HepG2 (cell line): ENCODE measurements at regions not wholly inside any gene's neighbourhood (a gene's known extent, or its start where the extent isn't known, plus 50 kb on each side); places are given as distances from the start of the nearest gene placed in this dataset.

Source experiments
- ATAC-seq: fragments of 200-7000 bp; cut with Tn5 transposase; 3 replicates; pipeline ENCODE4 v1.9.1; 2020; ENCODE audit warnings: mild to moderate bottlenecking, moderate library complexity
- BruUV-seq: library from RNA; stranded (reverse); fragments of 400-500 nt; replicated peaks from 2 replicates; lab custom pipeline; 2021; lab: Mats Ljungman, UMichigan
- CTCF ChIA-PET: fragments of 300-600 bp; formaldehyde crosslinking; extraction: SDS; loops from one replicate; lab custom pipeline; 2021; ENCODE audit warnings: low total read pairs, inconsistent platforms, low intra/inter-chr PET ratio; lab: Yijun Ruan, JAX
- POLR2A ChIA-PET: fragments of 350-600 bp; sonication (Branson Sonifier 250); formaldehyde crosslinking; loops from one replicate; lab custom pipeline; 2020; ENCODE audit warnings: antibody characterized with exemption, inconsistent platforms; lab: Yijun Ruan, JAX
- DNase-seq: peaks from one replicate; pipeline ENCODE4 v3.0.0-alpha.2; 2015; ENCODE audit warnings: low spot score
- FAIRE-seq: peaks from 3 replicates; lab custom pipeline; 2011; peaks lifted over from hg19 to GRCh38; lab: Jason Lieb, UNC
- H2AFZ ChIP-seq: one replicate; pipeline ENCODE4 v1.6.1; 2011; ENCODE audit warnings: low read length, inconsistent platforms
- H3K27ac ChIP-seq: fragments of 300-600 bp; 3 replicates; pipeline ENCODE4 v1.8.0; 2011; ENCODE audit warnings: mixed run types, mild to moderate bottlenecking, mixed read lengths, low read length, inconsistent platforms; ENCODE audit not compliant: insufficient read depth; ENCODE audit errors: extremely low read length
- H3K27me3 ChIP-seq, 2 experiments: fragments of 200-600 bp in 1 of 2; 2 replicates in 1 of 2; 3 replicates in 1 of 2; pipeline versions ENCODE4 v1.6.0 to v1.8.0; 2011; ENCODE audit warnings: low read length in 2 of 2, mild to moderate bottlenecking in 2 of 2, moderate library complexity in 2 of 2, inconsistent platforms in 1 of 2; ENCODE audit not compliant: insufficient read depth in 2 of 2, control insufficient read depth in 1 of 2
- H3K36me3 ChIP-seq, 2 experiments: fragments of 200-600 bp in 1 of 2; replicated peaks in 1 of 2; 2 replicates in 1 of 2; 3 replicates in 1 of 2; pipeline versions ENCODE4 v1.5.1 to v1.8.0; 2011; ENCODE audit warnings: low read length in 2 of 2, inconsistent platforms in 1 of 2; ENCODE audit not compliant: insufficient read depth in 2 of 2, control insufficient read depth in 1 of 2
- H3K4me1 ChIP-seq: 2 replicates; pipeline ENCODE4 v1.5.1; 2012; ENCODE audit warnings: low read length, inconsistent platforms; ENCODE audit not compliant: insufficient read depth
- H3K4me2 ChIP-seq: 2 replicates; pipeline ENCODE4 v1.6.0; 2011; ENCODE audit warnings: low read depth, low read length, inconsistent platforms
- H3K4me3 ChIP-seq, 3 experiments: fragments of 200-600 bp in 1 of 3; sonication (generic), shearing (Covaris generic) in 1 of 3; replicated peaks in 1 of 3; 2 replicates each; pipeline ENCODE4 v1.5.1; 2011 to 2016; ENCODE audit warnings: low read length in 3 of 3, inconsistent platforms in 2 of 3, low read depth in 2 of 3, mild to moderate bottlenecking in 2 of 3, control low read depth in 1 of 3, mixed read lengths in 1 of 3; ENCODE audit not compliant: insufficient read depth in 1 of 3
- H3K79me2 ChIP-seq: one replicate; pipeline ENCODE4 v1.6.1; 2011; ENCODE audit warnings: low read length, inconsistent platforms; ENCODE audit not compliant: insufficient read depth
- H3K9ac ChIP-seq: 2 replicates; pipeline ENCODE4 v1.6.0; 2011; ENCODE audit warnings: mild to moderate bottlenecking, low read depth, low read length, inconsistent platforms; ENCODE audit not compliant: insufficient read depth
- H3K9me3 ChIP-seq: 2 replicates; pipeline ENCODE4 v1.5.1; 2012; ENCODE audit warnings: mild to moderate bottlenecking, low read length
- H4K20me1 ChIP-seq: 2 replicates; pipeline ENCODE4 v1.6.0; 2011; ENCODE audit warnings: inconsistent platforms, mild to moderate bottlenecking, low read length, moderate library complexity; ENCODE audit not compliant: insufficient read depth
- EHMT2 ChIP-seq: fragments of 200-600 bp; sonication (generic); IDR thresholded peaks from 2 replicates; pipeline ENCODE4 v1.7.0; 2017; ENCODE audit warnings: antibody characterized with exemption, low read depth, low read length, borderline replicate concordance
- GTF2F1 ChIP-seq: fragments of 150-350 bp; IDR thresholded peaks from 2 replicates; pipeline ENCODE4 v1.6.1; 2014; ENCODE audit warnings: low read length
- HOXA7 ChIP-seq: sonication (generic); formaldehyde crosslinking; IDR thresholded peaks from 2 replicates; pipeline ENCODE4 v1.8.1; 2022; ENCODE audit warnings: mild to moderate bottlenecking, missing genetic modification reagents, moderate library complexity
- LCORL ChIP-seq, 2 experiments: fragments of 450-650 bp in 1 of 2; sonication (generic) in 1 of 2; formaldehyde crosslinking in 1 of 2; IDR thresholded peaks; 2 replicates each; pipeline versions ENCODE4 v1.5.0 to v1.6.1; 2017 to 2020; ENCODE audit warnings: antibody characterized with exemption in 1 of 2, missing genetic modification reagents in 1 of 2
- NFATC3 ChIP-seq: sonication (generic); formaldehyde crosslinking; IDR thresholded peaks from 2 replicates; pipeline ENCODE4 v1.5.1; 2020; ENCODE audit warnings: mild to moderate bottlenecking, missing genetic modification reagents
- NFE2L1 ChIP-seq: sonication (generic); formaldehyde crosslinking; IDR thresholded peaks from 2 replicates; pipeline ENCODE4 v1.4.0; 2020; ENCODE audit warnings: missing genetic modification reagents, mild to moderate bottlenecking, borderline replicate concordance
- RELA ChIP-seq: sonication (generic); formaldehyde crosslinking; IDR thresholded peaks from 2 replicates; pipeline ENCODE4 v1.4.0; 2020; ENCODE audit warnings: missing genetic modification reagents
- SCMH1 ChIP-seq: sonication (generic); formaldehyde crosslinking; IDR thresholded peaks from 2 replicates; pipeline ENCODE4 v1.9.0; 2021; ENCODE audit warnings: missing genetic modification reagents, mild to moderate bottlenecking, borderline replicate concordance
- TAF15 ChIP-seq: fragments of 200-400 bp; formaldehyde crosslinking; IDR thresholded peaks from one replicate; pipeline ENCODE4 v1.6.1; 2018; ENCODE audit warnings: mild to moderate bottlenecking, low read depth, low read length; ENCODE audit not compliant: poor library complexity, severe bottlenecking
- ZNF292 ChIP-seq: sonication (generic); formaldehyde crosslinking; IDR thresholded peaks from 2 replicates; pipeline ENCODE4 v1.8.1; 2022; ENCODE audit warnings: mild to moderate bottlenecking, low read depth, missing genetic modification reagents, borderline replicate concordance
- ZNF337 ChIP-seq: sonication (generic); formaldehyde crosslinking; IDR thresholded peaks from 2 replicates; pipeline ENCODE4 v1.5.1; 2020; ENCODE audit warnings: missing genetic modification reagents, low read depth, mild to moderate bottlenecking, borderline replicate concordance
- WGBS: methylation state at CpG from one replicate; pipeline ENCODE4 v1.1.6; 2017; ENCODE audit warnings: low lambda C conversion rate; 5-methylcytosine and 5-hydroxymethylcytosine counted together
- in situ Hi-C: cut with HindIII; loops from 2 replicates; pipeline ENCODE4 v1.10.0; 2017; ENCODE audit warnings: low pct_unique_long_range_greater_than_20kb; ENCODE audit not compliant: extremely low pct_ligation_motif_present
- intact Hi-C: fragments of 100-400 bp; cut with micrococcal nuclease; formaldehyde crosslinking; loops from one replicate; pipeline ENCODE4 v1.10.0; 2022; ENCODE audit not compliant: unreplicated experiment
- TF ChIP-seq, protein P1 (sequence below): sonication (generic); formaldehyde crosslinking; IDR thresholded peaks from 2 replicates; pipeline ENCODE4 v1.9.0; 2022; ENCODE audit warnings: low read depth, missing genetic modification reagents
- TF ChIP-seq, protein P2 (sequence below): sonication (generic); formaldehyde crosslinking; IDR thresholded peaks from 2 replicates; pipeline ENCODE4 v1.4.0; 2020; ENCODE audit warnings: missing genetic modification reagents
- TF ChIP-seq, protein P3 (sequence below): sonication (generic); formaldehyde crosslinking; IDR thresholded peaks from 2 replicates; pipeline ENCODE4 v1.4.0; 2020; ENCODE audit warnings: missing genetic modification reagents
- TF ChIP-seq, protein P4 (sequence below): sonication (generic); formaldehyde crosslinking; IDR thresholded peaks from 2 replicates; pipeline ENCODE4 v1.4.0; 2020; ENCODE audit warnings: missing genetic modification reagents, borderline replicate concordance

DNA sequence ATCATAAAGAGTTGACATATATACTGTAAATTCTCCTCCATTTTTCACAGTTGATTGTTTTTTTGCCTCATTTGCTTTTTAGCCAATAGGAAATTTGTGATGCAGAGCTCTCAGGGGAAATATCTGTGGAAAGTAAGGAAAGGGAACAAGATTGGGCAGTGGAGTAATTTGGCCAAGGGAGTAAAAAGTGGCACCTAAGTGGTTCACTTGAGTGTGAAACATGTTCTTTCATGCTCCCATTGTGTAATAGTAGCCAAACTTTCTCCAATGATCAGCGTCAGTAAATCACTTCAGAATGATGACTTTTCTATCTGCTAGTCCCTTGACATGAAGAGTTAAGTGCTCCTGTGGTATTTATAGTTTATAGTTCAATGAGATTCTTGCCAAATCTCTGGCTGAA lies 141.9 kb upstream of the KCNJ3 start (continued):
- no peak for TF ChIP-seq NFE2L1 (CRISPR knock-in tag)
- TF ChIP-seq, all 625 proteins: peak for 0

DNA sequence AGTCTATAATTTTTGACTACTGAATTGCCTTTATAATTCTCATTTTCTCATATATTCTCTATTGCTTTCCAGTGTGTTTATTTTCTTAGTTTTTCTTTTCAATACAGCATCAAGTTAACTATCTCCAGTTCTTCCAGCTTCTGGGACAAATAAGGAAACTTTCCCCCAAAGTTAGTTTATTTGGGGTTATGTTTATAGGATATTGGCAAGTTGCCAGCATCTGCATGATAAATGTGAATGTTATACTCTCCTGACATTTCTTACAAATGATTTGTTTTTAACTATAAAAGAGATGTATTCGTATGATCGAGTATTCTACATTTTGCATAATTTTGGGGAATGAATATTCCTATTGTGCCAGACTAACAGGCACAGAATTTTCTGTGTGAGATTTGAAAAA lies 140.6 kb upstream of the KCNJ3 start:
- CTCF ChIA-PET = no interaction called here
- no TSS peak for BruUV-seq

More for the DNA sequence above, 140.6 kb upstream of the KCNJ3 start:
- Histone ChIP-seq H3K4me1 (no peaks in the 10 kb centered on the region), H3K27ac (no peak overlapping the region), H3K9ac (no peak overlapping the region), H3K36me3 (no peaks in the 10 kb centered on the region), H3K9me3 (no peaks in the 10 kb centered on the region), H3K27me3 (no peaks in the 10 kb centered on the region), H3K4me2 (no peak overlapping the region), H4K20me1 (no peaks in the 10 kb centered on the region), H3K79me2 (no peaks in the 10 kb centered on the region), H2AFZ (no peak overlapping the region), H3K4me3 (no peak overlapping the region)
- ATAC-seq (no peak), DNase-seq (no peak), FAIRE-seq (no peak)
- 19% methylated on average over 2 of the region's 2 CpGs for WGBS
- in situ Hi-C loops = no loop called here
- TF ChIP-seq SCMH1 (CRISPR knock-in tag) (no peak), TAF15 (no peak), ZNF292 (CRISPR knock-in tag) (no peak), EHMT2 (no peak), GTF2F1 (0 out of 2 replicates have a peak, but pooled peaks have one; percentile 30), HOXA7 (no peak), NFATC3 (CRISPR knock-in tag) (no peak), ZNF337 (CRISPR knock-in tag) (no peak), RELA (CRISPR knock-in tag) (no peak), LCORL (IDR thresholded peaks at IDR 0.05) (peak; percentile 93), LCORL (CRISPR knock-in tag; IDR thresholded peaks at IDR 0.05) (no peak)
- TF ChIP-seq, protein P1, sequence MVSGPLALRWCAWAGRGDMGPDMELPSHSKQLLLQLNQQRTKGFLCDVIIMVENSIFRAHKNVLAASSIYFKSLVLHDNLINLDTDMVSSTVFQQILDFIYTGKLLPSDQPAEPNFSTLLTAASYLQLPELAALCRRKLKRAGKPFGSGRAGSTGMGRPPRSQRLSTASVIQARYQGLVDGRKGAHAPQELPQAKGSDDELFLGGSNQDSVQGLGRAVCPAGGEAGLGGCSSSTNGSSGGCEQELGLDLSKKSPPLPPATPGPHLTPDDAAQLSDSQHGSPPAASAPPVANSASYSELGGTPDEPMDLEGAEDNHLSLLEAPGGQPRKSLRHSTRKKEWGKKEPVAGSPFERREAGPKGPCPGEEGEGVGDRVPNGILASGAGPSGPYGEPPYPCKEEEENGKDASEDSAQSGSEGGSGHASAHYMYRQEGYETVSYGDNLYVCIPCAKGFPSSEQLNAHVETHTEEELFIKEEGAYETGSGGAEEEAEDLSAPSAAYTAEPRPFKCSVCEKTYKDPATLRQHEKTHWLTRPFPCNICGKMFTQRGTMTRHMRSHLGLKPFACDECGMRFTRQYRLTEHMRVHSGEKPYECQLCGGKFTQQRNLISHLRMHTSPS (CRISPR knock-in tag) = no peak
- TF ChIP-seq, protein P2, sequence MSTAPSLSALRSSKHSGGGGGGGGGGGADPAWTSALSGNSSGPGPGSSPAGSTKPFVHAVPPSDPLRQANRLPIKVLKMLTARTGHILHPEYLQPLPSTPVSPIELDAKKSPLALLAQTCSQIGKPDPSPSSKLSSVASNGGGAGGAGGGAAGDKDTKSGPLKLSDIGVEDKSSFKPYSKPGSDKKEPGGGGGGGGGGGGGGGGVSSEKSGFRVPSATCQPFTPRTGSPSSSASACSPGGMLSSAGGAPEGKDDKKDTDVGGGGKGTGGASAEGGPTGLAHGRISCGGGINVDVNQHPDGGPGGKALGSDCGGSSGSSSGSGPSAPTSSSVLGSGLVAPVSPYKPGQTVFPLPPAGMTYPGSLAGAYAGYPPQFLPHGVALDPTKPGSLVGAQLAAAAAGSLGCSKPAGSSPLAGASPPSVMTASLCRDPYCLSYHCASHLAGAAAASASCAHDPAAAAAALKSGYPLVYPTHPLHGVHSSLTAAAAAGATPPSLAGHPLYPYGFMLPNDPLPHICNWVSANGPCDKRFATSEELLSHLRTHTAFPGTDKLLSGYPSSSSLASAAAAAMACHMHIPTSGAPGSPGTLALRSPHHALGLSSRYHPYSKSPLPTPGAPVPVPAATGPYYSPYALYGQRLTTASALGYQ (CRISPR knock-in tag) = no peak
- TF ChIP-seq, protein P3, sequence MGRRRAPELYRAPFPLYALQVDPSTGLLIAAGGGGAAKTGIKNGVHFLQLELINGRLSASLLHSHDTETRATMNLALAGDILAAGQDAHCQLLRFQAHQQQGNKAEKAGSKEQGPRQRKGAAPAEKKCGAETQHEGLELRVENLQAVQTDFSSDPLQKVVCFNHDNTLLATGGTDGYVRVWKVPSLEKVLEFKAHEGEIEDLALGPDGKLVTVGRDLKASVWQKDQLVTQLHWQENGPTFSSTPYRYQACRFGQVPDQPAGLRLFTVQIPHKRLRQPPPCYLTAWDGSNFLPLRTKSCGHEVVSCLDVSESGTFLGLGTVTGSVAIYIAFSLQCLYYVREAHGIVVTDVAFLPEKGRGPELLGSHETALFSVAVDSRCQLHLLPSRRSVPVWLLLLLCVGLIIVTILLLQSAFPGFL (CRISPR knock-in tag) = no peak
- TF ChIP-seq, protein P4, sequence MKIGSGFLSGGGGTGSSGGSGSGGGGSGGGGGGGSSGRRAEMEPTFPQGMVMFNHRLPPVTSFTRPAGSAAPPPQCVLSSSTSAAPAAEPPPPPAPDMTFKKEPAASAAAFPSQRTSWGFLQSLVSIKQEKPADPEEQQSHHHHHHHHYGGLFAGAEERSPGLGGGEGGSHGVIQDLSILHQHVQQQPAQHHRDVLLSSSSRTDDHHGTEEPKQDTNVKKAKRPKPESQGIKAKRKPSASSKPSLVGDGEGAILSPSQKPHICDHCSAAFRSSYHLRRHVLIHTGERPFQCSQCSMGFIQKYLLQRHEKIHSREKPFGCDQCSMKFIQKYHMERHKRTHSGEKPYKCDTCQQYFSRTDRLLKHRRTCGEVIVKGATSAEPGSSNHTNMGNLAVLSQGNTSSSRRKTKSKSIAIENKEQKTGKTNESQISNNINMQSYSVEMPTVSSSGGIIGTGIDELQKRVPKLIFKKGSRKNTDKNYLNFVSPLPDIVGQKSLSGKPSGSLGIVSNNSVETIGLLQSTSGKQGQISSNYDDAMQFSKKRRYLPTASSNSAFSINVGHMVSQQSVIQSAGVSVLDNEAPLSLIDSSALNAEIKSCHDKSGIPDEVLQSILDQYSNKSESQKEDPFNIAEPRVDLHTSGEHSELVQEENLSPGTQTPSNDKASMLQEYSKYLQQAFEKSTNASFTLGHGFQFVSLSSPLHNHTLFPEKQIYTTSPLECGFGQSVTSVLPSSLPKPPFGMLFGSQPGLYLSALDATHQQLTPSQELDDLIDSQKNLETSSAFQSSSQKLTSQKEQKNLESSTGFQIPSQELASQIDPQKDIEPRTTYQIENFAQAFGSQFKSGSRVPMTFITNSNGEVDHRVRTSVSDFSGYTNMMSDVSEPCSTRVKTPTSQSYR (CRISPR knock-in tag) = no peak
- intact Hi-C loops = no loop called here
- POLR2A ChIA-PET = no interaction called here
